K562 (cell line): ENCODE measurements at regions not wholly inside any gene's neighbourhood (a gene's known extent, or its start where the extent isn't known, plus 50 kb on each side); places are given as distances from the start of the nearest gene placed in this dataset.

Source experiments
- FOXM1 ChIP-seq, 2 experiments: fragments of 450-650 bp in 1 of 2; sonication (generic) in 1 of 2; formaldehyde crosslinking in 1 of 2; IDR thresholded peaks; 2 replicates each; pipeline versions ENCODE4 v1.6.1 to v1.9.0; 2017 to 2022; ENCODE audit warnings: low read depth in 2 of 2, mild to moderate bottlenecking in 2 of 2, missing genetic modification reagents in 1 of 2, moderate library complexity in 1 of 2
- LARP7 ChIP-seq: fragments of 450-650 bp; IDR thresholded peaks from 2 replicates; pipeline ENCODE4 v1.6.1; 2016
- MCM5 ChIP-seq: fragments of 450-650 bp; IDR thresholded peaks from 2 replicates; pipeline ENCODE4 v1.6.1; 2016; ENCODE audit warnings: low read depth
- MTA1 ChIP-seq: fragments of 450-650 bp; IDR thresholded peaks from 2 replicates; pipeline ENCODE4 v1.6.1; 2017; ENCODE audit warnings: borderline replicate concordance
- NFE2 ChIP-seq: IDR thresholded peaks from 2 replicates; pipeline ENCODE4 v1.6.1; 2014; ENCODE audit warnings: antibody characterized with exemption, low read depth
- PHF8 ChIP-seq: fragments of 200-600 bp; sonication (generic); IDR thresholded peaks from 2 replicates; pipeline ENCODE4 v1.6.1; 2012; ENCODE audit warnings: mixed run types, mild to moderate bottlenecking, inconsistent platforms, low read length, moderate library complexity, borderline replicate concordance
- TARDBP ChIP-seq: fragments of 450-650 bp; IDR thresholded peaks from 2 replicates; pipeline ENCODE4 v1.6.1; 2016
- ZBTB40 ChIP-seq, 2 experiments: fragments of 450-650 bp in 1 of 2; sonication (generic) in 1 of 2; formaldehyde crosslinking in 1 of 2; IDR thresholded peaks; 2 replicates each; pipeline versions ENCODE4 v1.7.1 to v1.9.0; 2016 to 2022; ENCODE audit warnings: inconsistent platforms in 1 of 2, mild to moderate bottlenecking in 1 of 2, missing genetic modification reagents in 1 of 2
- TF ChIP-seq, protein P1 (sequence below): fragments of 450-650 bp; IDR thresholded peaks from 2 replicates; pipeline ENCODE4 v1.6.1; 2016; ENCODE audit warnings: low read depth

GRCh38 chr6:27605401-27606342, 132.8 kb upstream of the ZNF184 start (continued):
- TF ChIP-seq PHF8 (no peak; the same call in 1 of the 2 replicates), ZBTB40 (IDR thresholded peaks at IDR 0.05) (peak; percentile 87), ZBTB40 (CRISPR knock-in tag; IDR thresholded peaks at IDR 0.05) (no peak), MCM5 (no peak), NFE2 (0 out of 2 replicates have a peak, but pooled peaks have one; percentile 24), LARP7 (0 out of 2 replicates have a peak, but pooled peaks have one; percentile 18), TARDBP (peak; percentile 75), FOXM1 (IDR thresholded peaks at IDR 0.05; ENCODE audit: low read depth) (no peak), FOXM1 (CRISPR knock-in tag; IDR thresholded peaks at IDR 0.05; ENCODE audit: low read depth) (0 out of 2 replicates have a peak, but pooled peaks have one; percentile 34), MTA1 (peak; percentile 90)
- TF ChIP-seq, protein P1, sequence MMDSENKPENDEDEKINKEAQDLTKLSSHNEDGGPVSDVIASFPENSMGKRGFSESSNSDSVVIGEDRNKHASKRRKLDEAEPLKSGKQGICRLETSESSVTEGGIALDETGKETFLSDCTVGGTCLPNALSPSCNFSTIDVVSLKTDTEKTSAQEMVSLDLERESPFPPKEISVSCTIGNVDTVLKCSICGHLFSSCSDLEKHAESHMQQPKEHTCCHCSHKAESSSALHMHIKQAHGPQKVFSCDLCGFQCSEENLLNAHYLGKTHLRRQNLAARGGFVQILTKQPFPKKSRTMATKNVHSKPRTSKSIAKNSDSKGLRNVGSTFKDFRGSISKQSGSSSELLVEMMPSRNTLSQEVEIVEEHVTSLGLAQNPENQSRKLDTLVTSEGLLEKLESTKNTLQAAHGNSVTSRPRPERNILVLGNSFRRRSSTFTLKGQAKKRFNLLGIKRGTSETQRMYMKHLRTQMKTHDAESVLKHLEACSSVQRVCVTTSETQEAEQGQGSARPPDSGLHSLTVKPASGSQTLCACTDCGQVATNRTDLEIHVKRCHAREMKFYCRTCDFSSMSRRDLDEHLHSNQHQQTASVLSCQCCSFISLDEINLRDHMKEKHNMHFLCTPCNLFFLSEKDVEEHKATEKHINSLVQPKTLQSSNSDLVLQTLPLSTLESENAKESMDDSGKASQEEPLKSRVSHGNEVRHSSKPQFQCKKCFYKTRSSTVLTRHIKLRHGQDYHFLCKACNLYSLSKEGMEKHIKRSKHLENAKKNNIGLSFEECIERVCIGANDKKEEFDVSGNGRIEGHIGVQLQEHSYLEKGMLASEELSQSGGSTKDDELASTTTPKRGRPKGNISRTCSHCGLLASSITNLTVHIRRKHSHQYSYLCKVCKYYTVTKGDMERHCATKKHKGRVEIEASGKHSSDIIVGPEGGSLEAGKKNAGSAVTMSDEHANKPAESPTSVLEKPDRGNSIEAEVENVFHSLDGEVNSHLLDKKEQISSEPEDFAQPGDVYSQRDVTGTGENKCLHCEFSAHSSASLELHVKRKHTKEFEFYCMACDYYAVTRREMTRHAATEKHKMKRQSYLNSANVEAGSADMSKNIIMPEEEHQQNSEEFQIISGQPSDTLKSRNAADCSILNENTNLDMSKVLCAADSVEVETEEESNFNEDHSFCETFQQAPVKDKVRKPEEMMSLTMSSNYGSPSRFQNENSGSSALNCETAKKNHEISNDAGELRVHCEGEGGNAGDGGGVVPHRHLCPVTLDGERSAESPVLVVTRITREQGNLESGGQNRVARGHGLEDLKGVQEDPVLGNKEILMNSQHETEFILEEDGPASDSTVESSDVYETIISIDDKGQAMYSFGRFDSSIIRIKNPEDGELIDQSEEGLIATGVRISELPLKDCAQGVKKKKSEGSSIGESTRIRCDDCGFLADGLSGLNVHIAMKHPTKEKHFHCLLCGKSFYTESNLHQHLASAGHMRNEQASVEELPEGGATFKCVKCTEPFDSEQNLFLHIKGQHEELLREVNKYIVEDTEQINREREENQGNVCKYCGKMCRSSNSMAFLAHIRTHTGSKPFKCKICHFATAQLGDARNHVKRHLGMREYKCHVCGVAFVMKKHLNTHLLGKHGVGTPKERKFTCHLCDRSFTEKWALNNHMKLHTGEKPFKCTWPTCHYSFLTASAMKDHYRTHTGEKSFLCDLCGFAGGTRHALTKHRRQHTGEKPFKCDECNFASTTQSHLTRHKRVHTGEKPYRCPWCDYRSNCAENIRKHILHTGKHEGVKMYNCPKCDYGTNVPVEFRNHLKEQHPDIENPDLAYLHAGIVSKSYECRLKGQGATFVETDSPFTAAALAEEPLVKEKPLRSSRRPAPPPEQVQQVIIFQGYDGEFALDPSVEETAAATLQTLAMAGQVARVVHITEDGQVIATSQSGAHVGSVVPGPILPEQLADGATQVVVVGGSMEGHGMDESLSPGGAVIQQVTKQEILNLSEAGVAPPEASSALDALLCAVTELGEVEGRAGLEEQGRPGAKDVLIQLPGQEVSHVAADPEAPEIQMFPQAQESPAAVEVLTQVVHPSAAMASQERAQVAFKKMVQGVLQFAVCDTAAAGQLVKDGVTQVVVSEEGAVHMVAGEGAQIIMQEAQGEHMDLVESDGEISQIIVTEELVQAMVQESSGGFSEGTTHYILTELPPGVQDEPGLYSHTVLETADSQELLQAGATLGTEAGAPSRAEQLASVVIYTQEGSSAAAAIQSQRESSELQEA = peak; percentile 80
